HG02970 (cell line): ENCODE measurements at regions not wholly inside any gene's neighbourhood (a gene's known extent, or its start where the extent isn't known, plus 50 kb on each side); places are given as distances from the start of the nearest gene placed in this dataset.

Experiments
- ATAC-seq: cut with Tn5 transposase; IDR thresholded peaks from one replicate; pipeline ENCODE4 v1.9.1; 2021; ENCODE audit warnings: mild to moderate bottlenecking, moderate library complexity, moderate number of reproducible peaks; ENCODE audit not compliant: unreplicated experiment, low FRiP score

DNA sequence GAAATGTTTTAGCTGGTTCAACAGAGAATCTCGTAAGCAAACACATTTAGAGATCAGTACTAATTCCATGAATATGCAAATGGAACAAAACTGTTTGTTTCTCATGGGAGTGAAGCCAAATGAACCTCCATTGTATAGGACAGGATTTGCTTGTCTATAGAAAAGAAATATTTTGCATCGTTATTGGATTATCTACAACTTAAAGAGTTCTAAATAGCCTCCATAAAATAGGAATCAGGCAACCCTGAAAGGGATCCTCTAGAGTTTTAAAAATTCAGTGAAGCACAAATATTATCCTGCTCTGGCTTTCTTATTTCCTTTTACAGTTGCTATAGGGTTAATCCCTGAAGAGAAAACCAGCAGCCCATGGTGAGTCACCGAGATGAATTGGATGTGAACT is 378.4 kb upstream of the NRXN1 start:
- no peak for ATAC-seq

DNA sequence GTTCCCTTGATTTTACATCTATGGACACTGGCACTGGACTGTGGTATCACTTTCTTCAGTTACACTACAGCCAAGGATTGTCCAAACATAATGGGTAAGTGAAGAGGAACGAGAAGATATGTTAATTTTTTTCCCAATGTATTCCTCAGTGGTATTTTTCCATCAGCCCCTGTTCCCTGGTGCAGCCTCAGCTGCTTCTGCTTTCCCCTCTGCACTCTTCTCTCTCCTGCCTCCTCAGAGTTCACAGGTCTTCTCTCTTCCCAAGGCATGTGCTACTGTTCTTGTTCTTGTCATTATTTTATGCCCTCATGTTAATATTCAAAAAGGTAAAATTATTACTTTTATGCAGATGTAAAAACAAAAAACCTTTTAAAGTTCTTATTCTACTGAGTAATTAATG is 378.0 kb upstream of the NRXN1 start:
- no peak for ATAC-seq

DNA sequence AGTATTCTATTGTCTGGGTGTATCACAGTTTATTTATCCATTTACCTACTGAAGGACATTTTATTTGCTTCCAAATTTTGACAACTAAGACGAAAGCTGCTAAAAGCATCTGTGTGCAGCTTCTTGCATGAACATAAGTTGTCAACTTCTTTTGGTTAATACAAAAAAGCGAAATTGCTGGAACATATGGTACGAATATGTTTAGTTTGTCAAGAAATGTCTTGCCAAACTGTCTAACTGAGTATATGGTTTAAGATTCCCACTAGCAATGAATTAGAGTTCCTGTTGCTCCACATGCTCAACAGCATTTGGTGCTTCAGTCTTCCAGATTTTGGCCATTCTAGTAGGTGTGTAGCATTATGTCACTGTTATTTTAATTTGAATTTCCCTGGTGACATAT is 372.3 kb upstream of the NRXN1 start:
- ATAC-seq, result no peak

DNA sequence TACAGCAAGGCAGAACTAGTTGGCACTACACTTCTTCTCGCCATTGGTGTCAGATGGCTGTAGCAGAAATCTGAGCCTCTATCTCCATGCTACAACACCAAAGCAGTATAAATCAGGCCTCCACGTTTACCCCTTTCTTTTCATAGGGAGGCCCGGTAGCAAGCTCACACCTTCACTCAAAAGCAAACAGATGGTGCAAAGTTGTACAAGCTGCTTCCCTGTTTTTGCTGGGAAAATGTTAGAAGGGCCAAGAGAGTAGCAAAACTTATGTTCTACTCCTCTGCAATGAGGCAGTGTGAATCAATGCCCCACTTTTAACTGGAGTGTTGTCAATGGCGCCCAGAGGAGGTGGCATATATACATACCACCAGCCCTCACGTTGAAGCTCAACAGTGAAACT is 369.6 kb upstream of the NRXN1 start:
- no peak for ATAC-seq

DNA sequence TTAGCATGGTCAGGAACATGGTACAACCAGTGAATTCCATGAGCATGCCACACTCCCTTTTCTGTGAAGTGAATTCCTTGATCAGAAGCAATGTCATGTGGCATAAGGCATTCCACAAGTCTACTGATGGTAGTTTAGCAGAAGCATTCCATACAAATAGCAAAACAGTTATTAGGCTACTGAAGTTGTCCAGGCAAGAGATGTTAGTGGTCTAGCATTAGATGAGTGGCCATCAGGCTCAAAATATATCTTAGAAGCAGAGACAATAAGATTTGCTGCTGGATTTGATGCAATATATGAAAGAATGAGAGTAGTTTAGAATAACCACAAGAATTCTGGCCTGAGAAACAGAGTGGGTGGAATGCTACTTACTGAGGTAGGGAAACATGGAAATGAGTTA is 355.3 kb upstream of the NRXN1 start:
- no peak for ATAC-seq

DNA sequence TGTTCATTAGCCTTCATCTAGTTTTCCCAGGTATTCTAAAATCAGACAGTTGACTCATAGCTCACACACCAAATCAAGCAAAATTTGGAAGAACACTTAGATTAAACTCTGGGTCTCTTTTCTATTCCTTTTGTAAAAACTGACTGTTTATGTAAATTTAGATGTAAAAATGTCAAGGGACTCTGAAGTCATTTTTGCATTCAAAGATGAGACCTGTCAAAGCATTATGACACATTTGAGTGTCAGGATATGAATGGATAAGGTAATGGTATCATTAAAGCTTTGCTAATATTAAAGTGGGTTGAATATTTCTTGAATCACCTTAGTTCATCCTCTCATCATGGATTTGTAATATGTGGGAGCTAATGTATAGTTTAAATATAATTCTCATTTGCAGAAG is 348.1 kb upstream of the NRXN1 start:
- ATAC-seq, result no peak

DNA sequence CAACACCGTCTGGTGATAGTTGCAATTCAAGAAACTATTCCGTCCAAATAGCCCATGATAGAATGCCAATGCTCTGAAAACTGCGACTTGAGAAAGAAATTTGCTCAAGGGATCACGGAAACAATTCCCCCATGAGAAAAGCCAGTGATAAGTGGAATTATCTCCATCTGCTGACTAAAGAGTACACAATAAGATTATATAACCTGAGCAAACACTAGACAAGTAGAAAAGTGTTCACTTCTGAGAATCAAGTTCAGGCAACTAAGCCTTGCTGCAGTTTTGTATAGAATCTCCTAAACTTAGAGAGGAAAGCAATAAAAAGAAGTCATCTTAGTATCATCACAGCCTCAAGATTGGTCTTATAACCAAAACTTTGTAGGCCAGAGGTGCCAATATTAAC is 336.3 kb upstream of the NRXN1 start:
- ATAC-seq, result no peak

DNA sequence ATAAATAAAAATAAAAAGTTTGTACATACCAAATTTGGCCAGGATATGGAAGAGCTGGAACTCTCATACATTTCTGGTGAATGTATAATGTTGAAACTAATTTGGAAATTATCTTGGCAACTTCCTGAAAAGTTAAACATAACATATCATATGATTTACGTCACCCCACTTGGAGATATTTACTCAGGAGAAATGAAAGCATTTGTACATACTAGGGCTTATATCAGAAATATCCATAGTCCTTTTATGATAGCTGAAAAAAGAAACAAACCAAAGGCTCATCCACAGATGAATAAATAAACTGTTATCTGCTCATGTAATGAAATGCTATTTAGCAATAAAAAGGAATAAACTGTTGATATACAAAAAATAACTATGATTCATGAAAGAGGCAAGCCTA is 318.2 kb upstream of the NRXN1 start:
- no peak for ATAC-seq

DNA sequence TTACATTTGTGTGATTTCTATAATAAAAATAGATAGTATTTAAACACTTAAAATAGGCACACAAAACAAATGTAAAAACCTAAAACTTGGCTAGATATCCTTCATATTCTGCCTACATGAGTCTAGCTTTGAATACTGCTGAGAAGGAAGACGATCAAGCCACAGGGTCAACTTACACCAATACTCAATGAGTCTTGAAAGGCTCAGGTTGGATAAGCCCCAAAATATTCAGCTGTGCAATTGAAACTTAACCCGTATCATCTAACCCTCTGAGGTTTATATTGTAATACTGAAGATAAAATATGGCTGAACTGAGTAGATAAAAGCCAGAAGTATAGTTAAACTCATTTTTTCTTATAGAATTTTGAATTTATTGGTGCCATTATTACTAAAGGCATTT is 313.0 kb upstream of the NRXN1 start:
- no peak for ATAC-seq

DNA sequence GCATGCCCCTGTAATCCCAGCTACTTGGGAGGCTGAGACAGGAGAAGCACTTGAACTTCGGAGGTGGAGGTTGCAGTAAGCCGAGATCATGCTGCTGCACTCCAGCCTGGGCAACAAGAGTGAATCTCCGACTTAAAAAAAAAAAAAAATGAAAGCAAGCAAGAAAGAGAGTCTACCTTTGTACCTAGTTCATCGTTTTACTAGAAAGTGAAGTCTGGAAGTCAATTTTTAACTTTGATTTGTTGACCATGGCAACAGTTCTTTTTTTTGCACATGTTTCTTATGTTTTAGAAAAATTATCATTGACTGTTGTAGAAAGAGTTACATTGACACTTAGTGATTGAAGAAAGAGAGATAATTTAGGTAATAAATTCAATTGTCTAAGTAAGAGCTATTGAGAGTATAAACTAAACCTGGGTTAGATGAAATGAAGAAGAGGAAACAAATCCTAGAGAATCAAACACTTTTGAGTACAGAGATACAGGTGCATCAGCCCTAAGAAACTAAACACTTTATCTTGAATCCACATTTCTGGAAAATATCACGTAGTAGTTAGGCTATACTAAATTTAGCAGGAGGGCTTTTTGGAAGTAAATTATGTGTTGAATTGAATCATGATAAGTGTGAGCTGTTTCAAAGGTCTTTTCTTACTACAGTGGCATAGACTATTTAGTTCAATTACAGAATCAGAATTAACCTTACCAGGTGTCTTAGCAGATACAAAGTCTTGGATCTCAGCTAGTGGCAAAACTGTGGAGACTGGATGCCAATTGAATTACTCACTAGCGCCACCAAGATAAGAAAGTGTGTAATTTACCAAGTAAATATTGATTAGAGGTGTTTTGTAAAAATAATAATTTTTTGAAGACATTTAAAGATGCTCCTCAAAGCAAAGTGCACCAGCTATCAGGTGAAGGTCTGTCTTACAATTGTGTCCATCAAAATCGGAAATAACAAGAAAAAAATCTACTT is 303.4 kb upstream of the NRXN1 start:
- ATAC-seq, result no peak

DNA sequence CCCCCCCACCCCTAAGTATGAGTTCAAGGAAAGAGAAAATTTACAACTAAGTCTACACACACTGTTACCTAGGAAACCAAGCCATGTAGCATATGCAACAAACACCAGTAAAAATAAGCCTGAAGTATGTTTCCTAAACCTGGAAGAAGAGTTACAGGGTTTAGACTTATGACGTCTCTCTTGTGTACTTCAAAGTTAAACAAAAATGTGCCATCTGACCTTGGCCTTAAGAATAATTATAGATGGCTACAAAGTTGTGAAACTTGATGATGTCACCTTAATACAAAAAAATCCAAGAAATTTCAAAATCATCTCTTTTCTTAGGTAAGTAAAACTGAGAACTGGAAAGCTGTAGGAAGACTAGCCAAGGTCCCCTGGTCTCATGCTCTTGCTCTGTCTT is 297.6 kb upstream of the NRXN1 start:
- ATAC-seq, result no peak

DNA sequence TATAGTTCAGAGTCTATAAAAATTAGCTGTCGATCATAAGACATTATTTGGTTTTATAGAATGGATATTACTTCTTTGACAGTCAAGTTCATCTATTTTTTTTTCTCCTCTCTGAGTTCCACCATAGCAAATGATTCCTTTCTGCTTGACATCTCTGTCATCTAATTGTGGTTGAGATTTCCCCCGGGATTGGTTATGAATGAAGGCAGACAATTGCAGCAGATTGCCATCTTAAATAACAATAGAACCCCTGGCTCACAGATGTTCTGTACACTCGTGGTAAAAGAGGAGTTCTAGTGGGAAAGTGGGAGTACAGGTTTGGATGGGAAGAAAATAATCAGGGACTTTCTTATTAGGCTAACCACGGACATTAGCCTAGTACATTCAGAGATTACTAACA is 292.1 kb upstream of the NRXN1 start:
- ATAC-seq, result no peak

DNA sequence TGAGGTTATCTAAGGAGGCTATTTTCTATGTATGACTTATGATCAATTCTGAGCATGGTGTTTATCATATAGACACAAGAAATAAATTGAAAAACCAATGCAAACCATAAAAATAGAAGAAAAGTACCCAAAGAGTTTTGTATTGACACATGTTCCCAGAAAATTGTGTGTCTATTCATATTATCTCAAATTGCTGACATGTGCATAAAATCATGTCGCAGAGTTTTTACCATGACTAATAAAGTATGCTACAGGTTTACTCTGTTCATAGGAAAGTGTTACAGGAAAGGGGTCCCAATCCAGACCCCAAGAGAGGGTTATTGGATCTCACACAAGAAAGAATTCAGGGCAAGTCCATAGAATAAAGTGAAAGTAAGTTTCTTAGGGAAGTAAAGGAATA is 290.7 kb upstream of the NRXN1 start:
- no peak for ATAC-seq

DNA sequence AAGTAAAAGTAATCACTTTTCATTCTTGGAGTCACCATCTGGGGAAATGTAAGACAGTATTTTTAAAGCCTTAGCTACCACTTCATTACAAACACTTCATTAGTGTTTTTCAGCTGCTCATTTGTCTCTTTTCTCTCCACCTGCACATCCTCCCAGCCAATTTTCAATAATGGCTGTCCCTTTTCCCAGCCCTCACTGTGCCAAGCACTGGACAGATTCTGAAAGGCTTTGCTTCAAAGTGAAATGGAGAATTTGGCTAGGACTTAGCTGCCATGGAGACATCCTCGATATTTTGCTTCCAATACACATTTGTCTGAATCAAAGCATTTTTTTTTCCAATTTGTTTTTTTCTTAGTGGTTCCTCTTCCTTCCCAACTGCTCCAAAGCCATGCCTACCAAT is 272.4 kb upstream of the NRXN1 start:
- no peak for ATAC-seq

DNA sequence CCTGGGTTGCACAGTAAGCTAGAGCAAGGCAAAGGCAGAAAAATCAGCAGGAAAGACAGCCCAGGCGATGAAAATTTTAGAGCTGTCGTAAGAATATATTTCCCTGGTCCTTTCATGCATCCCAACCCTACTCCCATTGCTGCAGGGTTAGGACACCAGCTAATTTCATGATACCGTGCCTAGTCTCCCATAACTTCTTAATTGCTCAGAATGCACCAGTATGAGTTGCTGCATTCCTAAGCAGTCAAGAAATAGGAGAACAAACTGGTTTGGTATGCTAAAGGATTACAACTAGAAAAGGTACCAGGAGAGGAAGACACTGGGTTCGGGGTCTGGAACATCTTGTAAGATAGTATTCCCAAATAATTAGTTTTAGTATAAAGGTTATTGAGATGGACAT is 269.4 kb upstream of the NRXN1 start:
- ATAC-seq, result no peak

DNA sequence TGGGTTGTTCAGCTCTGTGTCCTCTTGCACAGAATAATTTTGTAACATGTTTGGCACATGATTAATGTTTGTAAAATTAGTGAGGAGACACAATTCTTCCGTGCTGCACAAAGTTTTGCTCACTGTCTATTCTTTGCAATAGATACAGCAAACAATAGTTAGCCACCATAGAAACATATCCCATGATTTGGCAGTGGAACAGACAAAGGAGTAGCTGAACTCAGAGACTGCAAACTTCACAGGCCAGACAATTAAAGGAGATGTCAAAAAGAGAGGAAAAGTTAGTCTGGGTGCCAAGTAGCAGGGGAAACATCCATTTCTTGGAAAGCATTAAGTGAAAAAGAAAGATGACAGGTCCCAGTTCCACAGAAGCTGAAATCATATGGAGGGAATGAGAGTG is 267.4 kb upstream of the NRXN1 start:
- ATAC-seq, result no peak

DNA sequence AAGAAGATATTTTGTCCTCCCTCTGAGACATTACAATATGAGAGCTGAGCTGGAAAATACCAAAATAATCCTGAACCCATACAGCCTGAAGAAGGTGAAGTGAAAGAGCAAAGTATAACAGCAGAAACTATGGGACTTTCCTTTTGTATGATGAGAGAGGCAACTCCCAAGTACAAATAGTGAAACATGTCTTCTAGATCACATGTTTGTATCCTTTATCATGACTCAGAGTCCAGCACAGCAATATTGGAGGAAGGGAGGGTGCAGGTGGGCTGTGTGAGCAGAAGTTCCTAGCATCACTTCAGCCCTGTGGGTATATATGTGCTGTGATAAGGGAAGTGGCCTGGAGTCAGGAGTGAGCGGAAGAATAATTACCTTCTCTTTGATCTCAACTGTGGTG is 265.6 kb upstream of the NRXN1 start:
- no peak for ATAC-seq

DNA sequence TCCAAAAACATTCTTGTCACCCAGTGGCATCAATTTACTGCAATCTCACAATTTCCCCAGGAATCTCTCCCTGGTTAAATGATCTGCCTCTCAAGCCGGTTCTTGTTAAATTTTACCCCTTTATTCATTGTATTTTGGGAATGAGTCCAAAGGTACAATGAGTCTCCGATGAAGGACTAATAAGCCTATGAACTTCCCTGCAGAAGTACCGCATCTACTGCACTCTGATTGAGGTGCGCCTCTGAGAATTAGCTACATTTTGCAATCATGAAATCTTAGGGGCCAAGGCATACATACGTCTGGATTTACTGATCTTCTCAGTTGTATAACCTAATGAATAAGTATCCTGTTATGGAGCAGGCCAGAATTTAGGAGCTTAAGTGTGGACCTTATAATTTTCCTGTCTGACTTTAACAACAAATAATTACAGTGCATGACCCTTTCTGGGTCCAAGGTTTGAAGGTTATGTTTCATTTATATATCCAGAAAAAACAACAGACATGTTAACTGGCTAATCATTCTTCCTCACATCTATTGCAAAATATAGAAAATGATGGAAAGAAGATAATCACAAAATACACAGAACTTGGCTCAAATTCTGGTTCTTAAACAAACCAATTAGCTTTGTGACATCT is 261.8 kb upstream of the NRXN1 start:
- no peak for ATAC-seq

DNA sequence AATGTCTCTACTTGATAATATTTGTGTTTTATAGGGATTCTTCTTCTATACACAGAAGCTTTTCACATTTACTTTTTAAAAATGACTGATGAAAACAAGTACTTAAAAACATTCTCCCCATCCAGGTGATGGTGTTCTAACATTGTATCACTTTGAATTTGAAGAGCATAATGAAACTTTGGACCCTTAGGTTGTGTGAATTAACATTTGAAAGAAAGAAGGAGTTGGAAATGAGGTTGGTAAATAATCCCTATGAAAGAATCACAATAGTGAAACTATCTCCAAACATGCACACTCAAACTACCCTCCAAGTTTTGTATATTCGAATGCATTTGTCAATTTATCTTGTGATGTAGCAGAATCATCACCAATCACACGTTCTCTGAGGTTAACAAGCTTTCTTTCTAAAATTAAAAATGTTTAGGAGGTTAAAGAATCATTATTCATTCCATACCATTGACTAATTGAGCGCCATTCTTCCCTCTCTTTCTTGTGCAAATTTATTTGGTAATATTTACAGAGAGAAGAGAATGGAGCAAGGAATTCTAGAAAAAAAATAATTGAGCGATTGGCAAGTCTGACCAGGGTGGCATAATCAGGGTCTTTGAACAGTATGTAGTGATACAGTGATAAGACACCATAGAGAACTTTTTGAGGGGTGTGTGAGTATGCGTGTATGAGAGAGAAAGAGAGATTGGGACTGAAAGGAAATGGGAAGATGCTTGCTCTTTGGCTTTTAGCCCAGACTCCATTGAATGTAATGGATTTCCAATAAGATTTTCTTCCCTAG is 260.0 kb upstream of the NRXN1 start:
- ATAC-seq, result no peak

DNA sequence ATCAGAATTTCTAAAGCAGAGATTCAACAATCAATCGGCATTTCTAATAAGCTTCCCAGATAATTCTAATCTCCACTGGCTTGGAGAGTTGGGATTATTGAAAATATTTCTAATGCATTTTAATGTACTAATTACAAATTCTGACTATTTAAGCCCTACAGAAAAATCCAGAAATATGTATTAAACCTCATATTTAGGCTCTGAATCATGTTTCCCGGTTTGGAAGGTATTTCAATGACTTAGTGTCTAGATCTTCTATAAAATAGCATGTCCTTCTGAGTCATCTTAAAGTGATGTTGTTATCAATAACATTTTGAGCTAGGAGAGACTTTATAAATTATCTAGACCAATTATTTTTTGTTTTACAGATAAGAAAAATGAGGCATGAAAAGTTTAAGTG is 258.8 kb upstream of the NRXN1 start:
- no peak for ATAC-seq

DNA sequence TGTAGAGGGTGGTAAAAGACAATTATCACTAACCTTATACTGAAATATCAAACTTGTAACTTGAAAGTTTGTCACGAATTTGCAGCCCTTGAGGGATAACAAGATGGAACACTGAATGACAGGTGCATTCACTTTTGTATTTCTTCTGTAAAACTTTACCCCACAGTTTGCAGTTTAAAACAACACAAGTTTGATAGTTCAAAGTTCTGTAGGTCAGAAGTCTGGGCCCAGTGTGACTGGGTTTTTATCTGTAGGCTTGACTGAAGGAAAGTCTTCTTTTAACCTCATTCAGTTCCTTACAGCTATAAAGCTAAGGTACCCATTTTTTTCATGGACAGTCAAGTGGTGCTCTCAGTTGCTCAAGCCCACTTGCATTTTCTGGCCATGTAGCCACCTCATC is 257.1 kb upstream of the NRXN1 start:
- ATAC-seq, result no peak
